Hepatocyte (in vitro differentiated cells): ENCODE measurements at regions not wholly inside any gene's neighbourhood (a gene's known extent, or its start where the extent isn't known, plus 50 kb on each side); places are given as distances from the start of the nearest gene placed in this dataset.

Source experiments
- CTCF ChIP-seq: fragments of 200-600 bp; sonication (generic); IDR thresholded peaks from 2 replicates; pipeline ENCODE4 v1.5.1; 2016; ENCODE audit warnings: antibody characterized with exemption, mild to moderate bottlenecking; ENCODE audit not compliant: poor library complexity
- EZH2 ChIP-seq: fragments of 200-600 bp; sonication (generic); IDR thresholded peaks from 2 replicates; pipeline ENCODE4 v1.6.1; 2016; ENCODE audit warnings: antibody characterized with exemption, mild to moderate bottlenecking, borderline replicate concordance

GRCh38 chr6:51116723-51117122 lies 298.1 kb downstream of the TFAP2B start:
- TF ChIP-seq CTCF (no peak), EZH2 (no peak)
